OCI-LY3 (cell line): ENCODE measurements at regions not wholly inside any gene's neighbourhood (a gene's known extent, or its start where the extent isn't known, plus 50 kb on each side); places are given as distances from the start of the nearest gene placed in this dataset.

ENCODE experiments used
- H2AFZ ChIP-seq: fragments of 200-600, 300-600 bp; shearing (Covaris generic); 2 replicates; pipeline ENCODE4 v1.6.0; 2014; ENCODE audit warnings: antibody characterized with exemption, low read depth, low read length
- H3K27ac ChIP-seq: fragments of 200-600, 300-600 bp; sonication (generic); 2 replicates; pipeline ENCODE4 v1.5.1; 2014; ENCODE audit warnings: mild to moderate bottlenecking, low read length, moderate library complexity, mixed read lengths
- H3K27me3 ChIP-seq: fragments of 200-600, 300-600 bp; sonication (generic); 2 replicates; pipeline ENCODE4 v1.6.1; 2014; ENCODE audit warnings: low read depth, low read length, mixed read lengths
- H3K36me3 ChIP-seq: fragments of 200-600, 300-600 bp; sonication (generic); replicated peaks from 2 replicates; pipeline ENCODE3; 2014; ENCODE audit warnings: low read depth, low read length, mixed read lengths
- H3K4me1 ChIP-seq: fragments of 300-600, 200-600 bp; sonication (generic); 2 replicates; pipeline ENCODE4 v1.6.1; 2014; ENCODE audit warnings: low read length, mixed read lengths
- H3K4me2 ChIP-seq: fragments of 200-600, 300-600 bp; sonication (generic); 2 replicates; pipeline ENCODE4 v1.6.1; 2014; ENCODE audit warnings: low read length, mixed read lengths
- H3K4me3 ChIP-seq: fragments of 300-600, 200-600 bp; sonication (generic); 2 replicates; pipeline ENCODE4 v1.5.1; 2014; ENCODE audit warnings: antibody characterized with exemption, mild to moderate bottlenecking, low read length, moderate library complexity
- H3K79me2 ChIP-seq: fragments of 300-600, 200-600 bp; shearing (Covaris generic); 2 replicates; pipeline ENCODE4 v1.6.1; 2014; ENCODE audit warnings: mild to moderate bottlenecking, low read length, mixed read lengths
- H3K9ac ChIP-seq: fragments of 300-600, 200-600 bp; shearing (Covaris generic); 2 replicates; pipeline ENCODE4 v1.6.0; 2014; ENCODE audit warnings: mild to moderate bottlenecking, low read length, moderate library complexity
- H3K9me3 ChIP-seq: fragments of 200-600, 300-600 bp; shearing (Covaris generic); 2 replicates; pipeline ENCODE4 v1.6.1; 2014; ENCODE audit warnings: low read length, mixed read lengths; ENCODE audit not compliant: insufficient read depth
- H4K20me1 ChIP-seq: fragments of 200-600, 300-600 bp; sonication (generic); 2 replicates; pipeline ENCODE4 v1.6.1; 2016; ENCODE audit warnings: low read length, mixed read lengths; ENCODE audit not compliant: insufficient read depth
- CTCF ChIP-seq: fragments of 200-600, 300-600 bp; sonication (generic); IDR thresholded peaks from 2 replicates; pipeline ENCODE4 v1.5.1; 2014; ENCODE audit warnings: antibody characterized with exemption, low read length, low read depth
- EZH2phosphoT487 ChIP-seq: fragments of 200-600 bp; shearing (Covaris generic); IDR thresholded peaks from 2 replicates; pipeline ENCODE4 v1.6.1; 2018; ENCODE audit warnings: antibody characterized with exemption, mixed run types, low read depth

DNA sequence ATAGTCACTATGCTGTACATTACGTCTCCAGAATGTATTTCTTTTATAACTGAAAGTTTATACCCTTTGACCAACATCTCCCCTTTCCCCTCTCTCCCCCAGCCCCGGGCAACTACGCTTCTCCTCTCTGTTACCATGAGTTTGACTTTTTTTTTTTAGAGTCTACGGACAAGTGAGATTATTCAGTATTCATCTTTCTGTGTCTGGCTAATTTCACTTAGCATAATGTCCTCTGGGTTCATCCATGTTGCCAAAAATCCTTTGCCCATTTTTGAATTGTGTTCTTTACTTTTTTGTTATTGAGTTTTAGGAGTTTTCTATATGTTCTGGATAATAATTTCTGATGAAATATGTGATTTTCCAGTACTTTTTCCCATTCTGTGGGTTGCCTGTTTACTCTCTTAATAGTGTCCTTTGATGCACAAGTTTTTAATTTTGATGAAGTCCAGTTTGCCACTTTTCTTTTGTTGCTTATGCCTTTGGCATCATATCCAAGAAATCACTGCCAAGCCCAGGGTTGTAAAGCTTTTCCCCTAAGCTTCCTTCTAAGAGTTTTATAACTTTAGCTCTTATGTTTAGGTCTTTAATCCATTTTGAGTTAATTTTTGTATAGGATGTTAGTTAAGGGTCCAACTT lies 126.7 kb upstream of the NSMCE3 start:
- Histone ChIP-seq H3K4me1 (no peaks in the 10 kb centered on the region), H2AFZ (no peak overlapping the region), H4K20me1 (no peaks in the 10 kb centered on the region), H3K27me3 (no peaks in the 10 kb centered on the region), H3K27ac (no peak overlapping the region), H3K4me3 (no peak overlapping the region), H3K9ac (no peak overlapping the region), H3K79me2 (no peaks in the 10 kb centered on the region), H3K9me3 (no peaks in the 10 kb centered on the region), H3K36me3 (no peaks in the 10 kb centered on the region), H3K4me2 (no peak overlapping the region)
- TF ChIP-seq EZH2phosphoT487, result no peak
- TF ChIP-seq CTCF, result no peak

DNA sequence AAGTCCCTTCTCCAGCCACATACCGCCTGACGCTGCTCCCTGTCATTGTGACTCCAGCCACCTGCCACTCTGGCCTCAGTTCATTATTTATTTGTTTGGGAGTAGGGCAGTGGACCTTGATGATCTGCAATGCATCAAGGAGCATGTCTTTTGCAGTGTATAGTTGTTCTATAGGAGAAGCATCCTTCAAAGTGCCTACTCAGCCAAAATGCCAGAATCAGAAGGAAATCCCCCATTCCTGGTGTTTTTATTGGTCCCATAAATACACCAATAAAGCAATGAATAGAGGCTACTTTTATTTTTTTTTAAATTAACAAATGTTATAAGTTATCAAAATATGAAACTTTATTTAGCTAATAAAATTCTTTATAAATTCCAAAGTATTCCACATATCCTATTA lies 123.8 kb upstream of the NSMCE3 start:
- Histone ChIP-seq H3K4me2 (no peak overlapping the region), H2AFZ (no peak overlapping the region), H3K4me3 (no peak overlapping the region), H3K9me3 (no peaks in the 10 kb centered on the region), H3K27ac (no peak overlapping the region), H3K4me1 (no peaks in the 10 kb centered on the region), H3K27me3 (no peaks in the 10 kb centered on the region), H3K9ac (no peak overlapping the region), H4K20me1 (no peaks in the 10 kb centered on the region), H3K36me3 (no peaks in the 10 kb centered on the region), H3K79me2 (no peaks in the 10 kb centered on the region)
- TF ChIP-seq CTCF (no peak), EZH2phosphoT487 (no peak)

GRCh38 chr15:29392358-29392757 lies 122.7 kb upstream of the NSMCE3 start:
- Histone ChIP-seq H3K27ac (no peak overlapping the region), H3K4me3 (no peak overlapping the region), H3K36me3 (no peaks in the 10 kb centered on the region), H3K79me2 (no peaks in the 10 kb centered on the region), H3K4me2 (no peak overlapping the region), H4K20me1 (no peaks in the 10 kb centered on the region), H3K4me1 (no peaks in the 10 kb centered on the region), H2AFZ (no peak overlapping the region), H3K9ac (no peak overlapping the region), H3K9me3 (no peaks in the 10 kb centered on the region), H3K27me3 (no peaks in the 10 kb centered on the region)
- TF ChIP-seq CTCF (no peak), EZH2phosphoT487 (no peak)

DNA sequence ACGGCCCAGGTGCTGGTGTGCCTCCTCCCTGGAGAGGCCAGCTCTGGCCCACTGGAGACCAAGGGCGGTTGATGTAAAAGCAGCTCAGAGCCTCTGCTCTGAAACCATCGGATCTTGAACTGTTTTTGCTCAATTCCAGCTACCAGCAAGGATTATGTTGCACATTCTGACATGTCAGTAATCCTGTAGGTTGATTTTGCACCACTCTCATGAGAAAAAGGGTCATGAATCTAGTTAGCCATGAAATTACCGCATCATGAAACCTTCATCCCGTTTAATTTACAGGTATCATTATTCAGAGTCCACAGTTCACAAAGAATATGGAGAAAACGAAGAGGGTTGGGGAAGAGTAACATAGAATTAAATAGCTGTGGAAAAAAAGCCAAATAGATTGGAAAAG lies 120.4 kb upstream of the NSMCE3 start:
- no peaks in the 10 kb centered on the region for H3K9me3 ChIP-seq
- H3K79me2 ChIP-seq, result no peaks in the 10 kb centered on the region
- H4K20me1 ChIP-seq, result no peaks in the 10 kb centered on the region
- TF ChIP-seq CTCF, result no peak
- no peak for TF ChIP-seq EZH2phosphoT487
- H3K4me3 ChIP-seq, result no peak overlapping the region
- no peaks in the 10 kb centered on the region for H3K27me3 ChIP-seq
- no peaks in the 10 kb centered on the region for H3K36me3 ChIP-seq
- no peak overlapping the region for H3K9ac ChIP-seq
- H3K4me1 ChIP-seq, result no peaks in the 10 kb centered on the region
- H3K4me2 ChIP-seq, result no peak overlapping the region
- no peak overlapping the region for H3K27ac ChIP-seq
- H2AFZ ChIP-seq, result no peak overlapping the region
